ENCODE measurements at regions not wholly inside any gene's neighbourhood (a gene's known extent, or its start where the extent isn't known, plus 50 kb on each side); places are given as distances from the start of the nearest gene placed in this dataset.

GRCh38 chr13:44300895-44301638, 72.6 kb upstream of the SERP2 start:
- Histone ChIP-seq H3K79me2 (ENCODE audit: insufficient read depth, low read depth, low read length) (no peaks in the 10 kb centered on the region), H2AFZ (ENCODE audit: low read length) (no peak overlapping the region), H3K27ac (ENCODE audit: low read depth, low read length, poor library complexity, severe bottlenecking) (no peak overlapping the region), H3K9me2 (ENCODE audit: insufficient read depth, low read length) (no peaks in the 10 kb centered on the region), H4K20me1 (ENCODE audit: insufficient read depth, low read length) (no peaks in the 10 kb centered on the region), H3K9me3 (ENCODE audit: low read length) (no peaks in the 10 kb centered on the region), H3K4me2 (ENCODE audit: low read length) (no peak overlapping the region), H3K4me1 (ENCODE audit: insufficient read depth, low read length, poor library complexity, severe bottlenecking) (peaks cover 7% of the 10 kb centered on the region), H3K4me3 (ENCODE audit: low read depth, low read length, poor library complexity, severe bottlenecking) (no peak overlapping the region), H3K36me3 (ENCODE audit: insufficient read depth, low read length) (no peaks in the 10 kb centered on the region)
- no peak for TF ChIP-seq EZH2phosphoT487 (IDR thresholded peaks at IDR 0.05; ENCODE audit: borderline replicate concordance, low read depth, low read length)
- TF ChIP-seq, protein P1, sequence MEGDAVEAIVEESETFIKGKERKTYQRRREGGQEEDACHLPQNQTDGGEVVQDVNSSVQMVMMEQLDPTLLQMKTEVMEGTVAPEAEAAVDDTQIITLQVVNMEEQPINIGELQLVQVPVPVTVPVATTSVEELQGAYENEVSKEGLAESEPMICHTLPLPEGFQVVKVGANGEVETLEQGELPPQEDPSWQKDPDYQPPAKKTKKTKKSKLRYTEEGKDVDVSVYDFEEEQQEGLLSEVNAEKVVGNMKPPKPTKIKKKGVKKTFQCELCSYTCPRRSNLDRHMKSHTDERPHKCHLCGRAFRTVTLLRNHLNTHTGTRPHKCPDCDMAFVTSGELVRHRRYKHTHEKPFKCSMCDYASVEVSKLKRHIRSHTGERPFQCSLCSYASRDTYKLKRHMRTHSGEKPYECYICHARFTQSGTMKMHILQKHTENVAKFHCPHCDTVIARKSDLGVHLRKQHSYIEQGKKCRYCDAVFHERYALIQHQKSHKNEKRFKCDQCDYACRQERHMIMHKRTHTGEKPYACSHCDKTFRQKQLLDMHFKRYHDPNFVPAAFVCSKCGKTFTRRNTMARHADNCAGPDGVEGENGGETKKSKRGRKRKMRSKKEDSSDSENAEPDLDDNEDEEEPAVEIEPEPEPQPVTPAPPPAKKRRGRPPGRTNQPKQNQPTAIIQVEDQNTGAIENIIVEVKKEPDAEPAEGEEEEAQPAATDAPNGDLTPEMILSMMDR (conservative IDR thresholded peaks at IDR 0.05; ENCODE audit: low read length) = no peak
- BruUV-seq (replicated peaks) = no TSS peak
- CTCF ChIA-PET (ENCODE audit: unreplicated experiment) = no interaction called here
- intact Hi-C loops (cut with micrococcal nuclease; ENCODE audit: unreplicated experiment) = no loop called here
- POLR2A ChIA-PET = no interaction called here
- no peak for DNase-seq (ENCODE audit: low spot score)

GRCh38 chr13:44301639-44302015, 72.0 kb upstream of the SERP2 start:
- ChIA-PET POLR2A (no interaction called here), CTCF (ENCODE audit: unreplicated experiment) (no interaction called here)
- no peak overlapping the region for H2AFZ ChIP-seq (ENCODE audit: low read length)
- TF ChIP-seq, protein P1 (conservative IDR thresholded peaks at IDR 0.05; ENCODE audit: low read length) = no peak
- TF ChIP-seq EZH2phosphoT487 (IDR thresholded peaks at IDR 0.05; ENCODE audit: borderline replicate concordance, low read depth, low read length) = no peak
- H3K4me1 ChIP-seq (ENCODE audit: insufficient read depth, low read length, poor library complexity, severe bottlenecking) = peaks cover 7% of the 10 kb centered on the region
- H3K27ac ChIP-seq (ENCODE audit: low read depth, low read length, poor library complexity, severe bottlenecking) = no peak overlapping the region
- H3K4me2 ChIP-seq (ENCODE audit: low read length) = no peak overlapping the region
- BruUV-seq (replicated peaks) = no TSS peak
- no peaks in the 10 kb centered on the region for H3K36me3 ChIP-seq (ENCODE audit: insufficient read depth, low read length)
- DNase-seq (ENCODE audit: low spot score) = no peak
- no peaks in the 10 kb centered on the region for H3K9me2 ChIP-seq (ENCODE audit: insufficient read depth, low read length)
- H3K79me2 ChIP-seq (ENCODE audit: insufficient read depth, low read depth, low read length) = no peaks in the 10 kb centered on the region
- H3K9me3 ChIP-seq (ENCODE audit: low read length) = no peaks in the 10 kb centered on the region
- intact Hi-C loops (cut with micrococcal nuclease; ENCODE audit: unreplicated experiment) = no loop called here
- H4K20me1 ChIP-seq (ENCODE audit: insufficient read depth, low read length) = no peaks in the 10 kb centered on the region
- H3K4me3 ChIP-seq (ENCODE audit: low read depth, low read length, poor library complexity, severe bottlenecking) = no peak overlapping the region

- Histone ChIP-seq H4K20me1 (ENCODE audit: insufficient read depth, low read length) (no peaks in the 10 kb centered on the region), H2AFZ (ENCODE audit: low read length) (no peak overlapping the region), H3K9me2 (ENCODE audit: insufficient read depth, low read length) (no peaks in the 10 kb centered on the region), H3K4me2 (ENCODE audit: low read length) (no peak overlapping the region), H3K27ac (ENCODE audit: low read depth, low read length, poor library complexity, severe bottlenecking) (no peak overlapping the region), H3K36me3 (ENCODE audit: insufficient read depth, low read length) (no peaks in the 10 kb centered on the region), H3K4me3 (ENCODE audit: low read depth, low read length, poor library complexity, severe bottlenecking) (no peak overlapping the region), H3K79me2 (ENCODE audit: insufficient read depth, low read depth, low read length) (no peaks in the 10 kb centered on the region), H3K4me1 (ENCODE audit: insufficient read depth, low read length, poor library complexity, severe bottlenecking) (peaks cover 7% of the 10 kb centered on the region), H3K9me3 (ENCODE audit: low read length) (no peaks in the 10 kb centered on the region)
- DNase-seq (ENCODE audit: low spot score) = no peak
- intact Hi-C loops (cut with micrococcal nuclease; ENCODE audit: unreplicated experiment) = no loop called here
- TF ChIP-seq EZH2phosphoT487 (IDR thresholded peaks at IDR 0.05; ENCODE audit: borderline replicate concordance, low read depth, low read length) = no peak
- TF ChIP-seq, protein P1 (conservative IDR thresholded peaks at IDR 0.05; ENCODE audit: low read length) = no peak
- no TSS peak for BruUV-seq (replicated peaks)
- CTCF ChIA-PET (ENCODE audit: unreplicated experiment) = no interaction called here
- POLR2A ChIA-PET = interaction anchor here (1.4 kb wide), 1 partner anchor 116 kb away, joined by 3 read pairs; no protein-coding TSS in a partner anchor
These were observed 71.4 kb upstream of the SERP2 start for GRCh38 chr13:44302233-44302632.

Data from OCI-LY7 (cell line).